B cell (primary cell): ENCODE measurements at regions not wholly inside any gene's neighbourhood (a gene's known extent, or its start where the extent isn't known, plus 50 kb on each side); places are given as distances from the start of the nearest gene placed in this dataset.
"Not testable (repeated sequence)": the region's sequence is repeated elsewhere in the genome, so short reads cannot be mapped to it uniquely, and the experiment has no call there.

Experiments
- ATAC-seq: fragments of 200-7000 bp; cut with Tn5 transposase; one replicate; pipeline ENCODE4 v1.10.0; 2021; ENCODE audit warnings: low read depth, mild to moderate bottlenecking, moderate number of reproducible peaks, moderate library complexity
- CTCF ChIA-PET: fragments of 350-600 bp; sonication (Branson Sonifier 250); formaldehyde crosslinking; loops from one replicate; lab custom pipeline; 2021; ENCODE audit warnings: antibody characterized with exemption, inconsistent platforms; lab: Charles Lee
- POLR2A ChIA-PET: fragments of 350-600 bp; sonication (Branson Sonifier 250); formaldehyde crosslinking; loops from one replicate; lab custom pipeline; 2021; ENCODE audit warnings: antibody characterized with exemption; lab: Charles Lee
- DNase-seq: peaks from one replicate; pipeline ENCODE4 v3.0.0; 2013
- H2AFZ ChIP-seq: 2 replicates; pipeline ENCODE4 v1.6.1; 2012; ENCODE audit warnings: mild to moderate bottlenecking, low read depth, low read length; ENCODE audit not compliant: insufficient read depth, poor library complexity, severe bottlenecking
- H3K27ac ChIP-seq, 2 donors: 1 replicate in 1 of 2; 2 replicates in 1 of 2; pipeline ENCODE4 v1.5.1; 2012 to 2013; ENCODE audit warnings: low read length in 2 of 2, mild to moderate bottlenecking in 2 of 2, moderate library complexity in 1 of 2
- H3K27me3 ChIP-seq, 4 experiments: fragments of 200-600 bp in 1 of 4; sonication (generic) in 1 of 4; replicated peaks in 1 of 4; 1 replicate in 2 of 4; 2 replicates in 2 of 4; pipeline versions ENCODE4 v1.6.1 to v1.7.0; 2013 to 2016; ENCODE audit warnings: low read length in 3 of 4, mild to moderate bottlenecking in 2 of 4, mixed read lengths in 1 of 4, moderate library complexity in 1 of 4; ENCODE audit not compliant: insufficient read depth in 4 of 4, control insufficient read depth in 3 of 4; ENCODE audit errors: control extremely low read depth in 1 of 4
- H3K36me3 ChIP-seq, 2 experiments: replicated peaks in 1 of 2; 1 replicate in 1 of 2; 2 replicates in 1 of 2; pipeline versions ENCODE4 v1.6.1 to v1.7.1; 2013; ENCODE audit warnings: low read length in 1 of 2; ENCODE audit not compliant: insufficient read depth in 2 of 2, control insufficient read depth in 1 of 2; ENCODE audit errors: control extremely low read depth in 1 of 2, extremely low read depth in 1 of 2
- H3K4me1 ChIP-seq, 2 donors: fragments of 200-600 bp in 1 of 2; sonication (generic) in 1 of 2; 1 replicate in 1 of 2; 2 replicates in 1 of 2; pipeline versions ENCODE4 v1.5.1 to v1.6.1; 2013 to 2017; ENCODE audit warnings: low read length in 2 of 2; ENCODE audit not compliant: control insufficient read depth in 2 of 2, insufficient read depth in 2 of 2
- H3K4me2 ChIP-seq: replicated peaks from 2 replicates; pipeline ENCODE3; 2012; ENCODE audit warnings: mild to moderate bottlenecking, low read depth, low read length; ENCODE audit not compliant: poor library complexity, severe bottlenecking
- H3K4me3 ChIP-seq, 5 experiments: fragments of 200-600 bp in 1 of 5; sonication (generic) in 1 of 5; 1 replicate in 3 of 5; 2 replicates in 2 of 5; pipeline versions ENCODE4 v1.5.1 to v1.7.0; 2011 to 2016; ENCODE audit warnings: low read length in 4 of 5, mild to moderate bottlenecking in 4 of 5, low read depth in 2 of 5, control low read depth in 1 of 5, moderate library complexity in 1 of 5; ENCODE audit not compliant: insufficient read depth in 1 of 5; ENCODE audit errors: control extremely low read depth in 1 of 5, extremely low read depth in 1 of 5
- H3K79me2 ChIP-seq: fragments of 200-600 bp; sonication (generic); one replicate; pipeline ENCODE4 v1.6.0; 2016; ENCODE audit warnings: low read length; ENCODE audit not compliant: control insufficient read depth, insufficient read depth
- H3K9ac ChIP-seq: fragments of 200-600 bp; sonication (generic); 2 replicates; pipeline ENCODE4 v1.6.1; 2017; ENCODE audit warnings: mild to moderate bottlenecking, low read length, moderate library complexity
- H3K9me3 ChIP-seq, 3 donors: one replicate each; pipeline versions ENCODE4 v1.6.1 to v1.7.1; 2013; ENCODE audit warnings: low read length in 2 of 3; ENCODE audit not compliant: control insufficient read depth in 2 of 3, insufficient read depth in 1 of 3; ENCODE audit errors: control extremely low read depth in 1 of 3
- H4K20me1 ChIP-seq: 2 replicates; pipeline ENCODE4 v1.6.0; 2012; ENCODE audit warnings: mild to moderate bottlenecking, low read length; ENCODE audit not compliant: insufficient read depth, control insufficient read depth, poor library complexity, severe bottlenecking
- H3K27ac Mint-ChIP-seq: one replicate; pipeline ENCODE4 v1.8.0; 2021; ENCODE audit warnings: mixed read lengths
- H3K27me3 Mint-ChIP-seq: one replicate; pipeline ENCODE4 v1.8.0; 2021; ENCODE audit warnings: mixed read lengths
- H3K4me1 Mint-ChIP-seq: one replicate; pipeline ENCODE4 v1.8.0; 2021; ENCODE audit warnings: mixed read lengths
- H3K4me3 Mint-ChIP-seq: one replicate; pipeline ENCODE4 v1.8.0; 2021; ENCODE audit warnings: mixed read lengths
- H3K9me3 Mint-ChIP-seq: one replicate; pipeline ENCODE4 v1.8.0; 2022; ENCODE audit warnings: mixed read lengths; ENCODE audit not compliant: insufficient read depth
- EZH2 ChIP-seq: IDR thresholded peaks from 2 replicates; pipeline ENCODE4 v1.6.1; 2012; ENCODE audit warnings: borderline replicate concordance, low read depth, mild to moderate bottlenecking, moderate library complexity, low read length; ENCODE audit not compliant: insufficient read depth, poor library complexity, severe bottlenecking
- WGBS: methylation state at CpG from one replicate; pipeline ENCODE4 v1.1.5; 2013; ENCODE audit warnings: missing lambda C conversion rate; ENCODE audit not compliant: insufficient coverage; 5-methylcytosine and 5-hydroxymethylcytosine counted together
- intact Hi-C: fragments of 100-400 bp; cut with micrococcal nuclease; formaldehyde crosslinking; loops from one replicate; pipeline ENCODE4 v1.10.0; 2022
- TF ChIP-seq, protein P1 (sequence below): fragments of 200-600 bp; IDR thresholded peaks from one replicate; pipeline ENCODE4 v1.8.0; 2022; ENCODE audit warnings: antibody characterized with exemption, mild to moderate bottlenecking

DNA sequence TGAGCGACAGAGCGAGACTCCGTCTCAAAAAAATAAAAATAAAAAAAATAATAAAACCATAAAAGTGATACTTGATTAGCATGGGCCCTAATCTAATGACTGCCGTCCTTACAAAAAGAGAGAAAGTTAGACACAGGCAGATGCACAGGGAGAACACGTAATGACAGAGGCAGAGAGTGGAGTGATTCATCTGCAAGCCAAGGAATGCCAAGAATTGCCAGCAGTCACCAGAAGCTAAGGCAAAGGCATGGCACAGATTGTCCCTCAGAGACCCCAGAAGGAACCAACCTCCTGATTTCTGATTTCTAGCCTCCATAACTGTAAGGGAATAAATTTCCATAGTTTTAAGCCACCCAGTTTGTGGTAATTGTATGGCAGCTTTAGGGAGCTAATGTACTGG lies 79.6 kb upstream of the FREM1 start:
- Histone ChIP-seq H4K20me1 (no peaks in the 10 kb centered on the region), H3K4me3 (no peak overlapping the region), H3K27me3 (peaks cover 0 to 18% (median 5%) of the 10 kb centered on the region in 4 experiments), H3K27ac (no peak overlapping the region), H3K4me2 (no peak overlapping the region), H3K4me1 (peaks cover 0 to 9% of the 10 kb centered on the region in 2 donors), H3K9me3 (peaks cover 0 to 10% (median 0%) of the 10 kb centered on the region in 3 donors), H2AFZ (no peak overlapping the region), H3K9ac (no peak overlapping the region), H3K36me3 (no peaks in the 10 kb centered on the region), H3K79me2 (no peaks in the 10 kb centered on the region)
- peaks cover 7% of the 10 kb centered on the region for H3K4me1 Mint-ChIP-seq
- peaks cover 40% of the 10 kb centered on the region for H3K27me3 Mint-ChIP-seq
- 82% methylated on average over 1 of the region's 5 CpGs for WGBS
- POLR2A ChIA-PET, result no interaction called here
- no peaks in the 10 kb centered on the region for H3K9me3 Mint-ChIP-seq
- DNase-seq (no peak), ATAC-seq (no peak)
- TF ChIP-seq, protein P1, sequence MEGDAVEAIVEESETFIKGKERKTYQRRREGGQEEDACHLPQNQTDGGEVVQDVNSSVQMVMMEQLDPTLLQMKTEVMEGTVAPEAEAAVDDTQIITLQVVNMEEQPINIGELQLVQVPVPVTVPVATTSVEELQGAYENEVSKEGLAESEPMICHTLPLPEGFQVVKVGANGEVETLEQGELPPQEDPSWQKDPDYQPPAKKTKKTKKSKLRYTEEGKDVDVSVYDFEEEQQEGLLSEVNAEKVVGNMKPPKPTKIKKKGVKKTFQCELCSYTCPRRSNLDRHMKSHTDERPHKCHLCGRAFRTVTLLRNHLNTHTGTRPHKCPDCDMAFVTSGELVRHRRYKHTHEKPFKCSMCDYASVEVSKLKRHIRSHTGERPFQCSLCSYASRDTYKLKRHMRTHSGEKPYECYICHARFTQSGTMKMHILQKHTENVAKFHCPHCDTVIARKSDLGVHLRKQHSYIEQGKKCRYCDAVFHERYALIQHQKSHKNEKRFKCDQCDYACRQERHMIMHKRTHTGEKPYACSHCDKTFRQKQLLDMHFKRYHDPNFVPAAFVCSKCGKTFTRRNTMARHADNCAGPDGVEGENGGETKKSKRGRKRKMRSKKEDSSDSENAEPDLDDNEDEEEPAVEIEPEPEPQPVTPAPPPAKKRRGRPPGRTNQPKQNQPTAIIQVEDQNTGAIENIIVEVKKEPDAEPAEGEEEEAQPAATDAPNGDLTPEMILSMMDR, result no peak
- no peak for TF ChIP-seq EZH2
- CTCF ChIA-PET, result no interaction called here
- no peak overlapping the region for H3K27ac Mint-ChIP-seq
- no peak overlapping the region for H3K4me3 Mint-ChIP-seq
- intact Hi-C loops, result no loop called here

DNA sequence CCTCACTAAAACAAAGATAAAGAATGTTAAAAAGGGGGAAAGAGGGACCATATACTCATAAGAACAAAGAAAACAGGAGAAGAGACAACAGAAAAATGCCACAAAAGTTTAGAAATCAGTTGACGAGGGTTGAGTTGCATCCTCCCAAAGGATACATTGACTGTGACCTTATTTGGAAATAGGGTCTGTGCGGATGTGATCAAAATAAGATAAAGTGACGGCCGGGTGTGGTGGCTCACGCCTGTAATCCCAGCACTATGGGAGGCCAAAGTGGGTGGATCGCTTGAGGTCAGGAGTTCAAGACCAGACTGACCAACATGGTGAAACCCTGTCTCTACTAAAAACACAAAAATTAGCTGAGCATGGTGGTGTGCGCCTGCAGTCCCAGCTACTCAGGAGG lies 79.1 kb upstream of the FREM1 start:
- 100% methylated on average over 5 of the region's 7 CpGs for WGBS
- H3K9me3 Mint-ChIP-seq, H3K27ac ChIP-seq, H3K4me3 ChIP-seq, intact Hi-C loops, H2AFZ ChIP-seq, H3K9ac ChIP-seq, H3K27ac Mint-ChIP-seq, H4K20me1 ChIP-seq, POLR2A ChIA-PET, H3K79me2 ChIP-seq, DNase-seq, CTCF ChIA-PET, H3K4me3 Mint-ChIP-seq, H3K4me1 ChIP-seq, H3K4me2 ChIP-seq, ATAC-seq, H3K4me1 Mint-ChIP-seq, H3K36me3 ChIP-seq: not testable (repeated sequence)
- peaks cover 35% of the 10 kb centered on the region for H3K27me3 Mint-ChIP-seq
- Histone ChIP-seq H3K9me3 (peaks cover 0 to 10% (median 0%) of the 10 kb centered on the region in 3 donors), H3K27me3 (peaks cover 0 to 15% (median 5%) of the 10 kb centered on the region in 4 experiments)
